Natural killer cell (primary cell): ENCODE measurements at regions not wholly inside any gene's neighbourhood (a gene's known extent, or its start where the extent isn't known, plus 50 kb on each side); places are given as distances from the start of the nearest gene placed in this dataset.

Experiments
- ATAC-seq, 3 donors: fragments of 150-1000 bp in 2 of 3; fragments of 200-7000 bp in 1 of 3; cut with Tn5 transposase; 1 replicate in 1 of 3; 2 replicates in 2 of 3; pipeline ENCODE4 v1.10.0; 2021; ENCODE audit warnings: mild to moderate bottlenecking in 2 of 3, moderate library complexity in 2 of 3
- DNase-seq, 2 donors: peaks; one replicate each; pipeline versions ENCODE4 v3.0.0 to v3.0.0-alpha.2; 2013 to 2021; ENCODE audit warnings: mixed read lengths in 1 of 2
- H3K27ac ChIP-seq: one replicate; pipeline ENCODE4 v1.5.1; 2013; ENCODE audit warnings: mild to moderate bottlenecking, low read length
- H3K27me3 ChIP-seq: one replicate; pipeline ENCODE4 v1.6.1; 2013; ENCODE audit warnings: low read length; ENCODE audit not compliant: control insufficient read depth, insufficient read depth
- H3K36me3 ChIP-seq: one replicate; pipeline ENCODE4 v1.6.1; 2013; ENCODE audit warnings: low read length; ENCODE audit not compliant: control insufficient read depth, insufficient read depth
- H3K4me1 ChIP-seq: one replicate; pipeline ENCODE4 v1.6.1; 2013; ENCODE audit warnings: low read length; ENCODE audit not compliant: control insufficient read depth, insufficient read depth
- H3K4me3 ChIP-seq: one replicate; pipeline ENCODE4 v1.5.1; 2013; ENCODE audit warnings: low read length
- H3K9me3 ChIP-seq: one replicate; pipeline ENCODE4 v1.6.1; 2013; ENCODE audit warnings: low read length; ENCODE audit not compliant: control insufficient read depth, insufficient read depth
- H3K27ac Mint-ChIP-seq, 2 donors: one replicate each; pipeline ENCODE4 v1.8.0; 2022; ENCODE audit warnings: mild to moderate bottlenecking in 2 of 2, mixed read lengths in 2 of 2, moderate library complexity in 1 of 2
- H3K27me3 Mint-ChIP-seq, 2 donors: one replicate each; pipeline ENCODE4 v1.8.0; 2022; ENCODE audit warnings: low read depth in 2 of 2, mixed read lengths in 2 of 2
- H3K36me3 Mint-ChIP-seq: one replicate; pipeline ENCODE4 v1.8.0; 2022; ENCODE audit warnings: mixed read lengths
- H3K4me1 Mint-ChIP-seq, 2 donors: one replicate each; pipeline ENCODE4 v1.8.0; 2022; ENCODE audit warnings: mixed read lengths in 2 of 2
- H3K4me3 Mint-ChIP-seq: one replicate; pipeline ENCODE4 v1.8.0; 2022; ENCODE audit warnings: mild to moderate bottlenecking, moderate library complexity, mixed read lengths
- H3K9me3 Mint-ChIP-seq, 2 donors: one replicate each; pipeline ENCODE4 v1.8.0; 2022; ENCODE audit warnings: mixed read lengths in 2 of 2
- WGBS: methylation state at CpG from one replicate; pipeline ENCODE4 v1.1.7; 2013; ENCODE audit warnings: missing lambda C conversion rate; ENCODE audit not compliant: insufficient coverage; 5-methylcytosine and 5-hydroxymethylcytosine counted together
- intact Hi-C: fragments of 100-400 bp; cut with micrococcal nuclease; formaldehyde crosslinking; loops from one replicate; pipeline ENCODE4 v1.14.2; 2022
- TF ChIP-seq, protein P1 (sequence below): fragments of 200-600 bp; IDR thresholded peaks from one replicate; pipeline ENCODE4 v1.8.0; 2022; ENCODE audit warnings: antibody characterized with exemption

DNA sequence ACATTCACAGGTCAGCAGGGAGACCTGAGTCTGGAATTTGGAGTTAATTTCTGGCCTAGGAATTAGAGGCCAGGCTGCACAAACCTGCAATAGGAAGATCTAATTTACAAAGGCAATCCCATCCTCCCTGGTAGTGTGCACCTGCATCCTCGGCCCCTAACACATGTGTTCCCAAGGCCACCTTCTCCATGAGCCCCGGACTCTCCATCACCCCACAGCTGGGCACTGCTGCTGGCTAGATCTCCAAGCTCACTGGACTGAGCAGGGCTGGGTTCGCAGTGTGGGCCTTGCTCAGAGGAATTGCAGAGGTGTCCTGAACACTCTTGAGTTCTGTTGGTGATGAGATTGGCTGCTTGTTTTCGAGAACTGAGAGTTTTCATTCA, 162.6 kb upstream of the TWIST2 start:
- Mint-ChIP-seq H3K27ac (no peak overlapping the region), H3K27me3 (peaks cover 24 to 37% of the 10 kb centered on the region in 2 donors)
- WGBS: 83% methylated on average over 3 of the region's 4 CpGs

DNA sequence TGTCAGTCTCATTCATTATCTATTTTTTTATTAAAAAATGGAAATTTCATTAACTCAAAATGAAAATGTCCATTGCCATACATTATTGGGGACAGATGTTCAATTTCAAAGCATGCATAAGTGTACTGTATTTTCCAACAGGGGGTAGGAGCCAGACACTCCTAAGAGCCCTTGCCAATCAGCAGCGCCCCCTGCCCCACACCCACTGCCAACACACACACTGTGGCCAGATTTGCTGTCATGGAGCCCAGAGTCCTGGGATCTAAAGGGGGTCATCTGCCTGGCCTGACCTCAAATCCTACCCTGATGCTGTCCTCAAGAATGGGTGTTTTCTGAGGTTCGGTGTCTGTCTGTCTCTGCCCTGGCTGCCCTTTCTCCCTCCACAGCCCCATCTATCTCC, 162.2 kb upstream of the TWIST2 start:
- WGBS: 81% methylated on average over 2 of the region's 2 CpGs
- peaks cover 24 to 33% of the 10 kb centered on the region in 2 donors for H3K27me3 Mint-ChIP-seq

More for the DNA sequence above, 162.6 kb upstream of the TWIST2 start:
- Mint-ChIP-seq H3K4me3 (no peak overlapping the region), H3K9me3 (no peaks in the 10 kb centered on the region), H3K4me1 (no peaks in the 10 kb centered on the region), H3K36me3 (no peaks in the 10 kb centered on the region)
- TF ChIP-seq, protein P1, sequence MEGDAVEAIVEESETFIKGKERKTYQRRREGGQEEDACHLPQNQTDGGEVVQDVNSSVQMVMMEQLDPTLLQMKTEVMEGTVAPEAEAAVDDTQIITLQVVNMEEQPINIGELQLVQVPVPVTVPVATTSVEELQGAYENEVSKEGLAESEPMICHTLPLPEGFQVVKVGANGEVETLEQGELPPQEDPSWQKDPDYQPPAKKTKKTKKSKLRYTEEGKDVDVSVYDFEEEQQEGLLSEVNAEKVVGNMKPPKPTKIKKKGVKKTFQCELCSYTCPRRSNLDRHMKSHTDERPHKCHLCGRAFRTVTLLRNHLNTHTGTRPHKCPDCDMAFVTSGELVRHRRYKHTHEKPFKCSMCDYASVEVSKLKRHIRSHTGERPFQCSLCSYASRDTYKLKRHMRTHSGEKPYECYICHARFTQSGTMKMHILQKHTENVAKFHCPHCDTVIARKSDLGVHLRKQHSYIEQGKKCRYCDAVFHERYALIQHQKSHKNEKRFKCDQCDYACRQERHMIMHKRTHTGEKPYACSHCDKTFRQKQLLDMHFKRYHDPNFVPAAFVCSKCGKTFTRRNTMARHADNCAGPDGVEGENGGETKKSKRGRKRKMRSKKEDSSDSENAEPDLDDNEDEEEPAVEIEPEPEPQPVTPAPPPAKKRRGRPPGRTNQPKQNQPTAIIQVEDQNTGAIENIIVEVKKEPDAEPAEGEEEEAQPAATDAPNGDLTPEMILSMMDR: no peak
- ATAC-seq: no peak
- Histone ChIP-seq H3K9me3 (no peaks in the 10 kb centered on the region), H3K36me3 (no peaks in the 10 kb centered on the region), H3K4me1 (no peaks in the 10 kb centered on the region), H3K27me3 (no peaks in the 10 kb centered on the region), H3K4me3 (no peak overlapping the region), H3K27ac (no peak overlapping the region)
- no peak for DNase-seq
- intact Hi-C loops: no loop called here

DNA sequence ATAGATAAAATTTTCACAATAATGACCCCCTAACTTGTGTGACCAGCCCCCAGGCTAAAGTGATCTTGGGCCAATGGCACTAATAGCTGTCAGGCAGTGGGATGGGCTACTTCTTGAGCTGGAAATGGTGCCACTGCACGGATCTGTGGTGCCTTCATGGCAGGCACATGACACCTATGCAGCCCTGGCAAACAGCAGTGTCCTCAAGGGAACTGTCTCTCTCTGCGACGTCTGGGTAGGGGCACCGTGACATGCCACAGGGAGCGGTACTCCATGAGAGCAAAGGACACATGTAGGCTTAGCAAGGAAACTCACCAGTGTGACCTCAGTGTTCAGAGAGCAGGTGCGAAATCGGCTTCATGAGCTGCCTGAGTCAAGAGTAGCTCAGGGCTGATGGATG, 161.7 kb upstream of the TWIST2 start:
- H3K36me3 ChIP-seq: no peaks in the 10 kb centered on the region
- H3K9me3 Mint-ChIP-seq: no peaks in the 10 kb centered on the region
- no peak for DNase-seq
- intact Hi-C loops: no loop called here
- H3K36me3 Mint-ChIP-seq: no peaks in the 10 kb centered on the region
- no peak overlapping the region for H3K4me3 ChIP-seq
- H3K27ac Mint-ChIP-seq: no peak overlapping the region
- no peaks in the 10 kb centered on the region for H3K9me3 ChIP-seq
- peaks cover 21 to 28% of the 10 kb centered on the region in 2 donors for H3K27me3 Mint-ChIP-seq
- WGBS: 88% methylated on average over 7 of the region's 7 CpGs
- H3K4me3 Mint-ChIP-seq: no peak overlapping the region
- H3K27me3 ChIP-seq: no peaks in the 10 kb centered on the region
- no peaks in the 10 kb centered on the region for H3K4me1 Mint-ChIP-seq
- H3K4me1 ChIP-seq: no peaks in the 10 kb centered on the region
- ATAC-seq: no peak
- TF ChIP-seq, protein P1: no peak
- no peak overlapping the region for H3K27ac ChIP-seq

More for the DNA sequence above, 162.2 kb upstream of the TWIST2 start:
- H3K9me3 Mint-ChIP-seq: no peaks in the 10 kb centered on the region
- no peaks in the 10 kb centered on the region for H3K4me1 Mint-ChIP-seq
- Histone ChIP-seq H3K27me3 (no peaks in the 10 kb centered on the region), H3K36me3 (no peaks in the 10 kb centered on the region), H3K9me3 (no peaks in the 10 kb centered on the region), H3K27ac (no peak overlapping the region), H3K4me1 (no peaks in the 10 kb centered on the region), H3K4me3 (no peak overlapping the region)
- no peak overlapping the region for H3K4me3 Mint-ChIP-seq
- no peak for ATAC-seq
- H3K27ac Mint-ChIP-seq: no peak overlapping the region
- DNase-seq: no peak
- no peaks in the 10 kb centered on the region for H3K36me3 Mint-ChIP-seq
- TF ChIP-seq, protein P1: no peak
- intact Hi-C loops: no loop called here
